ENCODE measurements at regions not wholly inside any gene's neighbourhood (a gene's known extent, or its start where the extent isn't known, plus 50 kb on each side); places are given as distances from the start of the nearest gene placed in this dataset.

DNA sequence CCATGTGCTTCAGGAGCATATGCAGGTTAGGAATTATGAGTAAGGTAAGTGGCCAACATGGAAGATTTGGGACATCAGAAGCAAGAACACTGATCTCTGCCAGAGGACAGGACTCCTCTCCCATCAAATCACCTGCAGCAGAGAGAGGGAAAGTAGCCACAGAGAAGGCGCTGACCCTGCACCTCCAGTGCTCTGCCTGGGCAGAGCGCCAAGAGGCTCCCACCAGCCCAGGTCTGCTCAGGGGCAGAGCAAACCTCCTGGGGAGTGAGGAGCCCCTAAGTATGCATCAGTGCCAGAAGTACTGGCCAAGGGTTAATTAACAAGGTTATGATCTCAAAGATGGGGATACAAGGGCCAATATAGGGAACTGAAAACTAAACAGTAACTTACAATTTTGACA, 545.3 kb upstream of the TRPC7 start:
- TF ChIP-seq NRF1 (IDR thresholded peaks at IDR 0.05; ENCODE audit: low read depth, low read length) (no peak), CHD2 (IDR thresholded peaks at IDR 0.05; ENCODE audit: low read length, partially characterized antibody) (no peak)

DNA sequence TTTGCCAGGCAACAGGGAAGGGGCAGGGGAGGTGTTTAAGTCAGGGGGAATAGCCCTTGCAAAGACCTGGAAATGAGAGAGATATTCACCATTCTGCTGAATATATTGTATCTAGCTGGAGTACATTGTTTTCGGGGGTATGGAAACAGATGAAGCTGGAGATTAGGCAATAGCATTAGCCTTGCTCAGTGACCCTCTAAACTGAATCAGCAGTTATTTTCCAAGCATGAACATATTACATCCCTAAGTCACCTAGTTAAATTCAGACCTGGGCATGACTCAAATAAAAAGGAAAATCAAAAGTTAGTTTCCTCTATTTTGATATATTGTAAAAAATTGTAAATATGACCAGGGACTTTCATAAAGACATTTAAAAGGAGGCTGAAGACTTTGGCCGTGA, 544.6 kb upstream of the TRPC7 start:
- Histone ChIP-seq H2AFZ (ENCODE audit: low read depth) (no peak overlapping the region), H3K79me2 (ENCODE audit: insufficient read depth) (no peaks in the 10 kb centered on the region), H3K9me2 (no peaks in the 10 kb centered on the region), H3K9ac (no peak overlapping the region), H3K9me3 (no peaks in the 10 kb centered on the region), H4K20me1 (ENCODE audit: insufficient read depth) (no peaks in the 10 kb centered on the region), H3K27ac (ENCODE audit: low read depth in 2 of 2, low read length in 1 of 2) (no peak overlapping the region), H3K4me3 (ENCODE audit: low read depth in 2 of 2, low read length in 1 of 2) (no peak overlapping the region), H3K4me2 (no peak overlapping the region), H3K4me1 (ENCODE audit: control insufficient read depth in 1 of 2, insufficient read depth in 2 of 2, low read depth in 1 of 2, low read length in 1 of 2) (no peaks in the 10 kb centered on the region), H3K27me3 (ENCODE audit: insufficient read depth) (no peaks in the 10 kb centered on the region; the same call in 1 of the 2 replicates), H3F3A (replicated peaks; ENCODE audit: insufficient read depth) (no peaks in the 10 kb centered on the region), H3K36me3 (replicated peaks in 1 of 2; ENCODE audit: control insufficient read depth in 1 of 2, insufficient read depth in 2 of 2, low read length in 1 of 2) (no peaks in the 10 kb centered on the region)
- 36% methylated on average over 2 of the region's 2 CpGs for WGBS (ENCODE audit: low lambda C conversion rate)
- DNase-seq = no peak
- TF ChIP-seq FOXM1 (IDR thresholded peaks at IDR 0.05; ENCODE audit: low read depth) (no peak), GABPA (IDR thresholded peaks at IDR 0.05; ENCODE audit: low read depth) (no peak), RXRA (IDR thresholded peaks at IDR 0.05; ENCODE audit: borderline replicate concordance, low read depth) (no peak), POLR2AphosphoS5 (IDR thresholded peaks at IDR 0.05; ENCODE audit: low read depth, low read length) (no peak), EZH2phosphoT487 (IDR thresholded peaks at IDR 0.05; ENCODE audit: borderline replicate concordance, low read depth) (no peak), GATA2 (CRISPR knock-in tag; IDR thresholded peaks at IDR 0.05) (no peak)
- TF ChIP-seq, protein P1, sequence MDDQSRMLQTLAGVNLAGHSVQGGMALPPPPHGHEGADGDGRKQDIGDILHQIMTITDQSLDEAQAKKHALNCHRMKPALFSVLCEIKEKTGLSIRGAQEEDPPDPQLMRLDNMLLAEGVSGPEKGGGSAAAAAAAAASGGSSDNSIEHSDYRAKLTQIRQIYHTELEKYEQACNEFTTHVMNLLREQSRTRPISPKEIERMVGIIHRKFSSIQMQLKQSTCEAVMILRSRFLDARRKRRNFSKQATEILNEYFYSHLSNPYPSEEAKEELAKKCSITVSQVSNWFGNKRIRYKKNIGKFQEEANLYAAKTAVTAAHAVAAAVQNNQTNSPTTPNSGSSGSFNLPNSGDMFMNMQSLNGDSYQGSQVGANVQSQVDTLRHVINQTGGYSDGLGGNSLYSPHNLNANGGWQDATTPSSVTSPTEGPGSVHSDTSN (IDR thresholded peaks at IDR 0.05) = no peak
- CTCF ChIA-PET = no interaction called here
- POLR2A ChIA-PET = no interaction called here

More for the DNA sequence above, 545.3 kb upstream of the TRPC7 start:
- Histone ChIP-seq H3K4me2 (no peak overlapping the region), H2AFZ (ENCODE audit: low read depth) (no peak overlapping the region), H3K9me2 (no peaks in the 10 kb centered on the region), H3K9ac (no peak overlapping the region), H3K4me1 (ENCODE audit: control insufficient read depth in 1 of 2, insufficient read depth in 2 of 2, low read depth in 1 of 2, low read length in 1 of 2) (no peaks in the 10 kb centered on the region), H3K36me3 (replicated peaks in 1 of 2; ENCODE audit: control insufficient read depth in 1 of 2, insufficient read depth in 2 of 2, low read length in 1 of 2) (no peaks in the 10 kb centered on the region), H3K27ac (ENCODE audit: low read depth in 2 of 2, low read length in 1 of 2) (no peak overlapping the region), H3K27me3 (ENCODE audit: insufficient read depth) (no peaks in the 10 kb centered on the region; the same call in 1 of the 2 replicates), H3K79me2 (ENCODE audit: insufficient read depth) (no peaks in the 10 kb centered on the region), H3K4me3 (ENCODE audit: low read depth in 2 of 2, low read length in 1 of 2) (no peak overlapping the region), H3K9me3 (no peaks in the 10 kb centered on the region), H4K20me1 (ENCODE audit: insufficient read depth) (no peaks in the 10 kb centered on the region), H3F3A (replicated peaks; ENCODE audit: insufficient read depth) (no peaks in the 10 kb centered on the region)
- no peak for DNase-seq
- WGBS (ENCODE audit: low lambda C conversion rate) = 58% methylated on average over 2 of the region's 2 CpGs
- CTCF ChIA-PET = no interaction called here
- POLR2A ChIA-PET = no interaction called here

DNA sequence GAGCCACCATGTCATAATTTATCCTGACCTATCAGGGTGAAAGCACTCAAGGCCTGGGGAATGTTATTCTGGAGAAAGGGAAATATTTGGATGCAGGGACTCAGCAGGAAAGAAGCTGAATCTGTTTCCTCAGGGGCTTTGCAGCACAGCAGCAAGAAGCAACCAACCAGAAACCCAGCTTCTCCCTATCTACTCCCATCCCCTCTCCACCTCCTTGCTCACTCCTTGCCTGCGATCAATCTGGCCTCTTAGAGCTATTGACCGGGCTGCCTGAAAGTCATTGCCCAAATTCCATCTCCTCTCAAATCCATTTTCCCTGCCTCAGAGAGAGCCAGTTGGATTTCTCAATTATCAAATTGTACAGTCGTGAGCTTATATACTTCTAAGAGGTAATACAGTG, 542.0 kb upstream of the TRPC7 start:
- H3K79me2 ChIP-seq (ENCODE audit: insufficient read depth) = no peaks in the 10 kb centered on the region
- no peaks in the 10 kb centered on the region for H3K36me3 ChIP-seq (replicated peaks in 1 of 2; ENCODE audit: control insufficient read depth in 1 of 2, insufficient read depth in 2 of 2, low read length in 1 of 2)
- no peaks in the 10 kb centered on the region for H4K20me1 ChIP-seq (ENCODE audit: insufficient read depth)
- TF ChIP-seq JUND (IDR thresholded peaks at IDR 0.05) (no peak), FOSL2 (IDR thresholded peaks at IDR 0.05; ENCODE audit: borderline replicate concordance, low read depth) (no peak), FOXM1 (IDR thresholded peaks at IDR 0.05; ENCODE audit: low read depth) (no peak), CHD2 (IDR thresholded peaks at IDR 0.05; ENCODE audit: low read length, partially characterized antibody) (no peak)
- WGBS (ENCODE audit: low lambda C conversion rate) = 43% methylated on average over 3 of the region's 3 CpGs
- H3K9me3 ChIP-seq = no peaks in the 10 kb centered on the region; the same call in 1 of the 2 replicates
- H3K4me1 ChIP-seq (ENCODE audit: control insufficient read depth in 1 of 2, insufficient read depth in 2 of 2, low read depth in 1 of 2, low read length in 1 of 2) = no peaks in the 10 kb centered on the region
- no peak overlapping the region for H3K9ac ChIP-seq
- DNase-seq = no peak
- ChIA-PET CTCF (interaction anchor here (1.7 kb wide), 1 partner anchor 11 kb away, joined by 3 read pairs; no protein-coding TSS in a partner anchor), POLR2A (no interaction called here)
- H3K27me3 ChIP-seq (ENCODE audit: insufficient read depth) = no peaks in the 10 kb centered on the region; the same call in 1 of the 2 replicates
- no peak overlapping the region for H3K4me3 ChIP-seq (ENCODE audit: low read depth in 2 of 2, low read length in 1 of 2)
- H3K27ac ChIP-seq (ENCODE audit: low read depth in 2 of 2, low read length in 1 of 2) = no peak overlapping the region
- no peak overlapping the region for H3K4me2 ChIP-seq
- no peaks in the 10 kb centered on the region for H3F3A ChIP-seq (replicated peaks; ENCODE audit: insufficient read depth)
- no peaks in the 10 kb centered on the region for H3K9me2 ChIP-seq
- H2AFZ ChIP-seq (ENCODE audit: low read depth) = no peak overlapping the region

Data from SK-N-SH (cell line).